ENCODE measurements at regions not wholly inside any gene's neighbourhood (a gene's known extent, or its start where the extent isn't known, plus 50 kb on each side); places are given as distances from the start of the nearest gene placed in this dataset.
"Not testable (repeated sequence)": the region's sequence is repeated elsewhere in the genome, so short reads cannot be mapped to it uniquely, and the experiment has no call there.

GRCh38 chr3:177402533-177402932 lies 205.3 kb upstream of the TBL1XR1 start:
- Histone ChIP-seq H3K4me3 (no peak overlapping the region), H3K27ac (replicated peaks) (no peak overlapping the region), H3K27me3 (ENCODE audit: low read depth) (no peaks in the 10 kb centered on the region), H3K36me3 (no peaks in the 10 kb centered on the region), H3K9me3 (replicated peaks) (no peaks in the 10 kb centered on the region), H3K4me1 (no peaks in the 10 kb centered on the region)
- intact Hi-C loops (cut with micrococcal nuclease), result no loop called here
- no peak for DNase-seq
- TF ChIP-seq CTCF (IDR thresholded peaks at IDR 0.05; ENCODE audit: borderline replicate concordance), result no peak

- intact Hi-C loops (cut with micrococcal nuclease), result no loop called here
- Histone ChIP-seq H3K36me3 (no peaks in the 10 kb centered on the region), H3K27me3 (ENCODE audit: low read depth) (no peaks in the 10 kb centered on the region), H3K4me3 (no peak overlapping the region), H3K4me1 (no peaks in the 10 kb centered on the region), H3K27ac (replicated peaks) (no peak overlapping the region), H3K9me3 (replicated peaks) (no peaks in the 10 kb centered on the region)
- DNase-seq, result no peak
- TF ChIP-seq CTCF (IDR thresholded peaks at IDR 0.05; ENCODE audit: borderline replicate concordance), result no peak
These were observed 207.9 kb upstream of the TBL1XR1 start for GRCh38 chr3:177405191-177405672.

- H3K36me3 ChIP-seq, result no peaks in the 10 kb centered on the region
- intact Hi-C loops (cut with micrococcal nuclease), result no loop called here
- no peak for DNase-seq
- no peak overlapping the region for H3K27ac ChIP-seq (replicated peaks)
- no peak overlapping the region for H3K4me3 ChIP-seq
- H3K9me3 ChIP-seq (replicated peaks), result no peaks in the 10 kb centered on the region
- no peaks in the 10 kb centered on the region for H3K4me1 ChIP-seq
- TF ChIP-seq CTCF (IDR thresholded peaks at IDR 0.05; ENCODE audit: borderline replicate concordance), result no peak
- no peaks in the 10 kb centered on the region for H3K27me3 ChIP-seq (ENCODE audit: low read depth)
These were observed 213.4 kb upstream of the TBL1XR1 start for GRCh38 chr3:177410730-177411129.

DNA sequence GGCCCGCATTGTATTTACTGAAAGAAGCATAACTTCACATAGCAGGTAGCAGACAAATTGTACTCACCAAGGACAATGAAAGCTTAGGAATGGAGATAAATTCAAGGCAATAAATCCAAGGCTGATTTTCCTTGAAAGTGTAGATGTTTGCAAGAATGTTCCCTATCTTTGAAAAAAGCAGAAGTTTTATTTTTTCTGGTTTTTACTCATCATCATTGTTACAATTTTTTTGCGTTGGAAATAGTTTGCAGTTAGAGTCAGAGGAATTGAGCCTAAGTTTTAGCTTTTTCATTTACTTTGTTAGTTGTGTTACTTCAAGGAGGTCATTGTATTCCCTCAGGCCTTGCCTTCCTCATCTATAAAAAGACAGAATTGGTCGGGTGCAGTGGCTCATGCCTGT lies 213.9 kb upstream of the TBL1XR1 start:
- no peak for TF ChIP-seq CTCF (IDR thresholded peaks at IDR 0.05; ENCODE audit: borderline replicate concordance)
- Histone ChIP-seq H3K4me1 (no peaks in the 10 kb centered on the region), H3K36me3 (no peaks in the 10 kb centered on the region), H3K4me3 (no peak overlapping the region), H3K27ac (replicated peaks) (no peak overlapping the region), H3K9me3 (replicated peaks) (no peaks in the 10 kb centered on the region), H3K27me3 (ENCODE audit: low read depth) (no peaks in the 10 kb centered on the region)
- DNase-seq, result no peak
- intact Hi-C loops (cut with micrococcal nuclease), result no loop called here

GRCh38 chr3:177412677-177413170 lies 215.4 kb upstream of the TBL1XR1 start:
- H3K27me3 ChIP-seq (ENCODE audit: low read depth); H3K4me1 ChIP-seq; H3K4me3 ChIP-seq; H3K27ac ChIP-seq (replicated peaks); H3K36me3 ChIP-seq; intact Hi-C loops (cut with micrococcal nuclease); H3K9me3 ChIP-seq (replicated peaks); DNase-seq: not testable (repeated sequence)

DNA sequence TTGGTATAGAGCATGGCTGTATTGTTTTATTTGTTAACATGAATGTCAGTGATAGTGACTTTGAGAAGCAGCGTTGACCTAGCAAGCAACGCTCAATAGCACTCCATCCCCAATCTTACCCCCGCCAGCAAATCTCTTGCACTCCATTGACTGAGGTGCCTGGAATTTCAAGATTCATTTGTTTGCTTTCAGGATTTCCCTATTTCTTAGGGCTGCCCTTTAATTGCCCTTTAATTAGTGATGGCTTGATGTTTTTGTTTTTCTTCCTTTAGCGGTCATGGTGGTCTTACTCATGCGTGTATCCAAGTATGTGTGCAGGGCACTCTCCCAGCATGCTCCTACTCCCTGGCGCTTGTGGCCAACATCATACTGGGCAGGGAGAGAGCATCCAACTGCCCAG lies 216.8 kb upstream of the TBL1XR1 start:
- TF ChIP-seq CTCF (IDR thresholded peaks at IDR 0.05; ENCODE audit: borderline replicate concordance), result no peak
- peaks cover 11% of the 10 kb centered on the region for H3K4me1 ChIP-seq
- no peaks in the 10 kb centered on the region for H3K9me3 ChIP-seq (replicated peaks)
- no peaks in the 10 kb centered on the region for H3K27me3 ChIP-seq (ENCODE audit: low read depth)
- intact Hi-C loops (cut with micrococcal nuclease), result no loop called here
- no peak overlapping the region for H3K4me3 ChIP-seq
- no peaks in the 10 kb centered on the region for H3K36me3 ChIP-seq
- H3K27ac ChIP-seq (replicated peaks), result no peak overlapping the region
- DNase-seq, result no peak

Data from left ventricle myocardium inferior (tissue), 1 donor.